CD4-positive, alpha-beta T cell (primary cell): ENCODE measurements at regions not wholly inside any gene's neighbourhood (a gene's known extent, or its start where the extent isn't known, plus 50 kb on each side); places are given as distances from the start of the nearest gene placed in this dataset.

Experiments used
- ATAC-seq: fragments of 200-7000 bp; cut with Tn5 transposase; one replicate; pipeline ENCODE4 v1.10.0; 2022; ENCODE audit warnings: mild to moderate bottlenecking; ENCODE audit not compliant: poor library complexity
- CTCF ChIA-PET: fragments of 350-600 bp; sonication (Branson Sonifier 250); formaldehyde crosslinking; loops from one replicate; lab custom pipeline; 2021; ENCODE audit warnings: antibody characterized with exemption, inconsistent platforms; lab: Charles Lee
- POLR2A ChIA-PET: fragments of 350-600 bp; sonication (Branson Sonifier 250); formaldehyde crosslinking; loops from one replicate; lab custom pipeline; 2021; ENCODE audit warnings: antibody characterized with exemption, inconsistent platforms; lab: Charles Lee
- DNase-seq, 14 experiments: peaks; one replicate each; pipeline ENCODE4 v3.0.0-alpha.2; 2013 to 2020; ENCODE audit warnings: mixed read lengths in 2 of 14
- H3K27ac ChIP-seq, 2 donors: one replicate each; pipeline versions ENCODE4 v1.5.1 to v1.7.0; 2013; ENCODE audit warnings: low read length in 2 of 2, low read depth in 1 of 2, mild to moderate bottlenecking in 1 of 2
- H3K27me3 ChIP-seq, 2 experiments: 1 replicate in 1 of 2; 2 replicates in 1 of 2; pipeline versions ENCODE4 v1.6.1 to v1.7.0; 2013; ENCODE audit warnings: low read length in 2 of 2, control low read depth in 1 of 2, mild to moderate bottlenecking in 1 of 2, moderate library complexity in 1 of 2; ENCODE audit not compliant: insufficient read depth in 2 of 2, control insufficient read depth in 1 of 2
- H3K36me3 ChIP-seq: one replicate; pipeline ENCODE4 v1.6.1; 2013; ENCODE audit warnings: low read length, control low read depth; ENCODE audit not compliant: insufficient read depth
- H3K4me1 ChIP-seq: one replicate; pipeline ENCODE4 v1.6.1; 2013; ENCODE audit warnings: low read length, control low read depth; ENCODE audit not compliant: insufficient read depth
- H3K4me3 ChIP-seq: one replicate; pipeline ENCODE4 v1.5.1; 2013; ENCODE audit warnings: mild to moderate bottlenecking, low read length, moderate library complexity
- H3K9me3 ChIP-seq, 2 experiments: 1 replicate in 1 of 2; 2 replicates in 1 of 2; pipeline versions ENCODE4 v1.6.1 to v1.7.0; 2013; ENCODE audit warnings: low read length in 2 of 2, mild to moderate bottlenecking in 2 of 2, control low read depth in 1 of 2, moderate library complexity in 1 of 2; ENCODE audit not compliant: control insufficient read depth in 1 of 2, insufficient read depth in 1 of 2
- H3K27ac Mint-ChIP-seq: one replicate; pipeline ENCODE4 v1.8.0; 2020; ENCODE audit warnings: mixed read lengths
- H3K27me3 Mint-ChIP-seq: one replicate; pipeline ENCODE4 v1.8.0; 2021; ENCODE audit warnings: mixed read lengths
- H3K36me3 Mint-ChIP-seq: one replicate; pipeline ENCODE4 v1.8.0; 2021; ENCODE audit warnings: low read depth, mixed read lengths
- H3K4me1 Mint-ChIP-seq: one replicate; pipeline ENCODE4 v1.8.0; 2021; ENCODE audit warnings: low read depth, mixed read lengths
- H3K4me3 Mint-ChIP-seq: one replicate; pipeline ENCODE4 v1.8.0; 2020; ENCODE audit warnings: mild to moderate bottlenecking, mixed read lengths
- H3K9me3 Mint-ChIP-seq: one replicate; pipeline ENCODE4 v1.8.0; 2020; ENCODE audit warnings: mixed read lengths
- CTCF ChIP-seq: fragments of 200-600 bp; IDR thresholded peaks from one replicate; pipeline ENCODE4 v1.8.0; 2022; ENCODE audit warnings: antibody characterized with exemption, mild to moderate bottlenecking
- intact Hi-C, 2 experiments: fragments of 100-400 bp; cut with DNase I in 1 of 2; cut with micrococcal nuclease in 1 of 2; formaldehyde crosslinking; loops; one replicate each; pipeline versions ENCODE4 v1.15.1 to v1.9.0; 2023 to 2025; cut with DNase I, micrococcal nuclease

GRCh38 chr9:115326461-115326860 is 208.5 kb upstream of the TNC start:
- POLR2A ChIA-PET, result no interaction called here
- no peaks in the 10 kb centered on the region for H3K4me1 ChIP-seq
- ATAC-seq, result no peak
- Mint-ChIP-seq H3K36me3 (no peaks in the 10 kb centered on the region), H3K27ac (no peak overlapping the region), H3K4me3 (no peak overlapping the region), H3K27me3 (no peaks in the 10 kb centered on the region), H3K9me3 (no peaks in the 10 kb centered on the region), H3K4me1 (no peaks in the 10 kb centered on the region)
- no peaks in the 10 kb centered on the region for H3K36me3 ChIP-seq
- DNase-seq, result no peak
- no peak overlapping the region for H3K27ac ChIP-seq
- intact Hi-C loops, result no loop called here
- TF ChIP-seq CTCF, result no peak
- H3K9me3 ChIP-seq, result no peaks in the 10 kb centered on the region
- CTCF ChIA-PET, result no interaction called here
- no peaks in the 10 kb centered on the region for H3K27me3 ChIP-seq
- H3K4me3 ChIP-seq, result no peak overlapping the region

GRCh38 chr9:115327436-115328122 is 209.6 kb upstream of the TNC start:
- Histone ChIP-seq H3K27me3 (no peaks in the 10 kb centered on the region), H3K4me3 (no peak overlapping the region), H3K9me3 (no peaks in the 10 kb centered on the region), H3K36me3 (no peaks in the 10 kb centered on the region), H3K4me1 (no peaks in the 10 kb centered on the region), H3K27ac (no peak overlapping the region)
- ChIA-PET POLR2A (no interaction called here), CTCF (no interaction called here)
- intact Hi-C loops, result no loop called here
- TF ChIP-seq CTCF, result no peak
- H3K4me1 Mint-ChIP-seq, result no peaks in the 10 kb centered on the region
- ATAC-seq (no peak), DNase-seq (no peak)
- no peaks in the 10 kb centered on the region for H3K27me3 Mint-ChIP-seq
- no peak overlapping the region for H3K27ac Mint-ChIP-seq
- H3K36me3 Mint-ChIP-seq, result no peaks in the 10 kb centered on the region
- H3K9me3 Mint-ChIP-seq, result no peaks in the 10 kb centered on the region
- H3K4me3 Mint-ChIP-seq, result no peak overlapping the region

- H3K4me3 Mint-ChIP-seq, result no peak overlapping the region
- TF ChIP-seq CTCF, result no peak
- ATAC-seq, result no peak
- H3K27ac Mint-ChIP-seq, result no peak overlapping the region
- no peaks in the 10 kb centered on the region for H3K9me3 Mint-ChIP-seq
- no peaks in the 10 kb centered on the region for H3K36me3 Mint-ChIP-seq
- H3K27me3 Mint-ChIP-seq, result peaks cover 3% of the 10 kb centered on the region
- CTCF ChIA-PET, result no interaction called here
- H3K4me1 Mint-ChIP-seq, result no peaks in the 10 kb centered on the region
- no peak overlapping the region for H3K27ac ChIP-seq
- H3K4me3 ChIP-seq, result no peak overlapping the region
- H3K27me3 ChIP-seq, result no peaks in the 10 kb centered on the region
- POLR2A ChIA-PET, result no interaction called here
- H3K9me3 ChIP-seq, result no peaks in the 10 kb centered on the region
- H3K36me3 ChIP-seq, result no peaks in the 10 kb centered on the region
- DNase-seq, result no peak
- H3K4me1 ChIP-seq, result no peaks in the 10 kb centered on the region
- intact Hi-C loops, result no loop called here
These were observed 210.3 kb upstream of the TNC start for GRCh38 chr9:115328228-115328627.
